ENCODE measurements at regions not wholly inside any gene's neighbourhood (a gene's known extent, or its start where the extent isn't known, plus 50 kb on each side); places are given as distances from the start of the nearest gene placed in this dataset.

- Histone ChIP-seq H3K4me1 (ENCODE audit: control insufficient read depth in 2 of 2, insufficient read depth in 2 of 2, low read length in 2 of 2) (no peaks in the 10 kb centered on the region), H3K4me3 (ENCODE audit: control extremely low read depth in 1 of 5, extremely low read depth in 1 of 5, insufficient read depth in 1 of 5, low read depth in 2 of 5, low read length in 4 of 5) (no peak overlapping the region), H3K27ac (ENCODE audit: low read length in 2 of 2) (no peak overlapping the region), H3K36me3 (replicated peaks in 1 of 2; ENCODE audit: control extremely low read depth in 1 of 2, control insufficient read depth in 1 of 2, extremely low read depth in 1 of 2, insufficient read depth in 2 of 2, low read length in 1 of 2) (no peaks in the 10 kb centered on the region), H4K20me1 (ENCODE audit: control insufficient read depth, insufficient read depth, low read length, poor library complexity, severe bottlenecking) (no peaks in the 10 kb centered on the region), H3K79me2 (ENCODE audit: control insufficient read depth, insufficient read depth, low read length) (no peaks in the 10 kb centered on the region), H2AFZ (ENCODE audit: insufficient read depth, low read depth, low read length, poor library complexity, severe bottlenecking) (no peak overlapping the region), H3K9me3 (ENCODE audit: control extremely low read depth in 1 of 3, control insufficient read depth in 2 of 3, insufficient read depth in 1 of 3, low read length in 2 of 3) (no peaks in the 10 kb centered on the region), H3K9ac (ENCODE audit: low read length) (no peak overlapping the region), H3K27me3 (replicated peaks in 1 of 4; ENCODE audit: control extremely low read depth in 1 of 4, control insufficient read depth in 3 of 4, insufficient read depth in 4 of 4, low read length in 3 of 4) (no peaks in the 10 kb centered on the region), H3K4me2 (replicated peaks; ENCODE audit: low read depth, low read length, poor library complexity, severe bottlenecking) (no peak overlapping the region)
- H3K27ac Mint-ChIP-seq, result no peak overlapping the region
- no peak for TF ChIP-seq EZH2 (IDR thresholded peaks at IDR 0.05; ENCODE audit: borderline replicate concordance, insufficient read depth, low read depth, low read length, poor library complexity, severe bottlenecking)
- TF ChIP-seq, protein P1, sequence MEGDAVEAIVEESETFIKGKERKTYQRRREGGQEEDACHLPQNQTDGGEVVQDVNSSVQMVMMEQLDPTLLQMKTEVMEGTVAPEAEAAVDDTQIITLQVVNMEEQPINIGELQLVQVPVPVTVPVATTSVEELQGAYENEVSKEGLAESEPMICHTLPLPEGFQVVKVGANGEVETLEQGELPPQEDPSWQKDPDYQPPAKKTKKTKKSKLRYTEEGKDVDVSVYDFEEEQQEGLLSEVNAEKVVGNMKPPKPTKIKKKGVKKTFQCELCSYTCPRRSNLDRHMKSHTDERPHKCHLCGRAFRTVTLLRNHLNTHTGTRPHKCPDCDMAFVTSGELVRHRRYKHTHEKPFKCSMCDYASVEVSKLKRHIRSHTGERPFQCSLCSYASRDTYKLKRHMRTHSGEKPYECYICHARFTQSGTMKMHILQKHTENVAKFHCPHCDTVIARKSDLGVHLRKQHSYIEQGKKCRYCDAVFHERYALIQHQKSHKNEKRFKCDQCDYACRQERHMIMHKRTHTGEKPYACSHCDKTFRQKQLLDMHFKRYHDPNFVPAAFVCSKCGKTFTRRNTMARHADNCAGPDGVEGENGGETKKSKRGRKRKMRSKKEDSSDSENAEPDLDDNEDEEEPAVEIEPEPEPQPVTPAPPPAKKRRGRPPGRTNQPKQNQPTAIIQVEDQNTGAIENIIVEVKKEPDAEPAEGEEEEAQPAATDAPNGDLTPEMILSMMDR (IDR thresholded peaks at IDR 0.05), result no peak
- no peaks in the 10 kb centered on the region for H3K4me1 Mint-ChIP-seq
- H3K4me3 Mint-ChIP-seq, result no peak overlapping the region
- POLR2A ChIA-PET, result no interaction called here
- H3K27me3 Mint-ChIP-seq, result no peaks in the 10 kb centered on the region
- DNase-seq, result no peak
- no peaks in the 10 kb centered on the region for H3K9me3 Mint-ChIP-seq (ENCODE audit: insufficient read depth)
- ATAC-seq (ENCODE audit: low read depth), result no peak
- CTCF ChIA-PET, result no interaction called here
- intact Hi-C loops (cut with micrococcal nuclease), result no loop called here
- WGBS (ENCODE audit: insufficient coverage), result no CpG with 5 or more reads among the region's 2 CpGs
These were observed 931.5 kb upstream of the NUDT12 start for GRCh38 chr5:104494083-104494482.

DNA sequence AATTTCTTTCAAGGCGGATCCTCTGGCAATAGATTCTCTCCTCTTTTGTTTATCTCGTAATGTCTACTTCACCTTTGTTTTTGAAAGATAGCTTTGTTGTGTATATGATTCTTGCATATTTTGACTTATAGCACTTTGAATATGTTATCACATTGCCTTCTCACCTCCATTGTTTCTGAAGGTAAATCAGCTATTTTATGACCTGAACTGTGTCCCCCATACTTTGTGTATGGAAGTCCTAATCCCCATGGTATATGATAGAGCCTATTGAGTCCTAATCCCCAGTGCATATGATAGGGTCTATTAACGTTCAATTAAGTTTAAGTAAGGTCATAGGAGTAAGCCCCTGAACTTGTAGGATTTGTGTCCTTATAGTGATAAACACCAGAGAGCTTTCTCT lies 910.2 kb upstream of the NUDT12 start:
- H2AFZ ChIP-seq (ENCODE audit: insufficient read depth, low read depth, low read length, poor library complexity, severe bottlenecking), result no peak overlapping the region
- H3K4me3 Mint-ChIP-seq, result no peak overlapping the region
- no peak overlapping the region for H3K9ac ChIP-seq (ENCODE audit: low read length)
- H3K27me3 Mint-ChIP-seq, result no peaks in the 10 kb centered on the region
- H3K4me1 ChIP-seq (ENCODE audit: control insufficient read depth in 2 of 2, insufficient read depth in 2 of 2, low read length in 2 of 2), result no peaks in the 10 kb centered on the region
- CTCF ChIA-PET, result no interaction called here
- H3K4me2 ChIP-seq (replicated peaks; ENCODE audit: low read depth, low read length, poor library complexity, severe bottlenecking), result no peak overlapping the region
- no CpG with 5 or more reads among the region's 3 CpGs for WGBS (ENCODE audit: insufficient coverage)
- no peak for ATAC-seq (ENCODE audit: low read depth)
- no peaks in the 10 kb centered on the region for H4K20me1 ChIP-seq (ENCODE audit: control insufficient read depth, insufficient read depth, low read length, poor library complexity, severe bottlenecking)
- no peak overlapping the region for H3K27ac ChIP-seq (ENCODE audit: low read length in 2 of 2)
- H3K36me3 ChIP-seq (replicated peaks in 1 of 2; ENCODE audit: control extremely low read depth in 1 of 2, control insufficient read depth in 1 of 2, extremely low read depth in 1 of 2, insufficient read depth in 2 of 2, low read length in 1 of 2), result no peaks in the 10 kb centered on the region
- no peaks in the 10 kb centered on the region for H3K4me1 Mint-ChIP-seq
- no peak overlapping the region for H3K27ac Mint-ChIP-seq
- no peak overlapping the region for H3K4me3 ChIP-seq (ENCODE audit: control extremely low read depth in 1 of 5, extremely low read depth in 1 of 5, insufficient read depth in 1 of 5, low read depth in 2 of 5, low read length in 4 of 5)
- TF ChIP-seq EZH2 (IDR thresholded peaks at IDR 0.05; ENCODE audit: borderline replicate concordance, insufficient read depth, low read depth, low read length, poor library complexity, severe bottlenecking), result no peak
- TF ChIP-seq, protein P1 (IDR thresholded peaks at IDR 0.05), result no peak
- H3K27me3 ChIP-seq (replicated peaks in 1 of 4; ENCODE audit: control extremely low read depth in 1 of 4, control insufficient read depth in 3 of 4, insufficient read depth in 4 of 4, low read length in 3 of 4), result no peaks in the 10 kb centered on the region
- no peaks in the 10 kb centered on the region for H3K9me3 ChIP-seq (ENCODE audit: control extremely low read depth in 1 of 3, control insufficient read depth in 2 of 3, insufficient read depth in 1 of 3, low read length in 2 of 3)
- peaks cover 8% of the 10 kb centered on the region for H3K9me3 Mint-ChIP-seq (ENCODE audit: insufficient read depth)
- POLR2A ChIA-PET, result no interaction called here
- intact Hi-C loops (cut with micrococcal nuclease), result no loop called here
- DNase-seq, result no peak
- H3K79me2 ChIP-seq (ENCODE audit: control insufficient read depth, insufficient read depth, low read length), result no peaks in the 10 kb centered on the region
